Naive B cell (primary cell): ENCODE measurements at regions not wholly inside any gene's neighbourhood (a gene's known extent, or its start where the extent isn't known, plus 50 kb on each side); places are given as distances from the start of the nearest gene placed in this dataset.

ENCODE experiments used
- ATAC-seq, 2 donors: fragments of 150-1000 bp; cut with Tn5 transposase; 2 replicates each; pipeline ENCODE4 v1.10.0; 2021; ENCODE audit warnings: low read depth in 2 of 2, mild to moderate bottlenecking in 2 of 2, moderate library complexity in 2 of 2
- DNase-seq: peaks from one replicate; pipeline ENCODE4 v3.0.0; 2022
- H3K27ac Mint-ChIP-seq, 6 donors: one replicate each; pipeline ENCODE4 v1.8.0; 2020 to 2022; ENCODE audit warnings: mild to moderate bottlenecking in 6 of 6, mixed read lengths in 6 of 6, moderate library complexity in 5 of 6, inconsistent platforms in 2 of 6
- H3K27me3 Mint-ChIP-seq, 3 donors: one replicate each; pipeline ENCODE4 v1.8.0; 2021 to 2022; ENCODE audit warnings: mixed read lengths in 3 of 3, mild to moderate bottlenecking in 1 of 3
- H3K36me3 Mint-ChIP-seq, 2 donors: one replicate each; pipeline ENCODE4 v1.8.0; 2020 to 2022; ENCODE audit warnings: mixed read lengths in 2 of 2, inconsistent platforms in 1 of 2, mild to moderate bottlenecking in 1 of 2
- H3K4me1 Mint-ChIP-seq, 3 donors: one replicate each; pipeline ENCODE4 v1.8.0; 2020 to 2022; ENCODE audit warnings: mixed read lengths in 3 of 3, inconsistent platforms in 1 of 3, mild to moderate bottlenecking in 1 of 3, moderate library complexity in 1 of 3
- H3K4me3 Mint-ChIP-seq, 8 donors: one replicate each; pipeline ENCODE4 v1.8.0; 2020 to 2022; ENCODE audit warnings: mild to moderate bottlenecking in 8 of 8, mixed read lengths in 8 of 8, moderate library complexity in 8 of 8, inconsistent platforms in 2 of 8
- H3K9me3 Mint-ChIP-seq, 7 donors: one replicate each; pipeline ENCODE4 v1.8.0; 2020 to 2022; ENCODE audit warnings: mixed read lengths in 7 of 7, mild to moderate bottlenecking in 5 of 7, inconsistent platforms in 2 of 7, moderate library complexity in 1 of 7

DNA sequence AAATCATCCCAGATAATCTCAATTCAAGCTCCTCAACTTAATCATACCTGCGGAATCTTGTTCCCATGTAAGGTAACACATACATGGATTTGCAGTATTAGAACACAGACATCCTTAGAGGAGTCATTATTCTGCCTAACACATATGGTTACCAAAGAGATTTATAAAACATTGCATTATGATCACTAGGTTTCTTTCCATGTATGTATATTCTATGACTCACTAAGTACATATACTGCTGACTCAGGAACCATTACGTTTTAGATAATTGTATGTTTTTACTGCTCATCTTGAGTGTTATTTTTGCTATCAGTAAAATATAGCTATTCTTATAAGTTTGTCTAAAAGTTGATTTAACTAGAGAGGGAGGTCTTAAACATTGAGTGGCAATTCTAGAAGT is 182.9 kb downstream of the SLITRK6 start:
- ATAC-seq = no peak
- no peak for DNase-seq
- Mint-ChIP-seq H3K27ac (no peak overlapping the region), H3K4me1 (no peaks in the 10 kb centered on the region), H3K27me3 (no peaks in the 10 kb centered on the region), H3K36me3 (no peaks in the 10 kb centered on the region), H3K4me3 (peak overlapping the region in 1 of 8 donors; percentile 22), H3K9me3 (peaks cover 0 to 5% (median 3%) of the 10 kb centered on the region in 7 donors)

DNA sequence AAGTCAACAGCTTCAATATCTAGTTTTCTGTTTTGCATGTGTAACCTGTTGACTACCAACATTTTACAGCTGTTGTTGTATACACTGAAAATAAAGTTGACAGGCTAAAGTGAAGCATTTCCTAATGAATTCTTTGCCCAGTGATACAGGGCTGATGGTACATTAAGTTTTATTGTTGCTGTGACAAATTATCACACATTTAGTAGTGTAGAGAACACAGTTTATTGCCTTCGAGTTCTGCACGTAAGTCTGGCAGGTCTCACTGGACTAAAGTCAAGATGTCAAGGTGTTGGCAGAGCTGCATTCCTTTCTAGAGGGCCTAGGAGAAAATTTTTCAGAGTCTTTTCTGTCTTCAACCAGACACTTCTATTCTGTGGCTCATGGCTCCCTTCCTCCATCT is 184.2 kb downstream of the SLITRK6 start:
- H3K4me1 Mint-ChIP-seq = no peaks in the 10 kb centered on the region
- DNase-seq (no peak), ATAC-seq (no peak)
- H3K36me3 Mint-ChIP-seq = no peaks in the 10 kb centered on the region
- H3K27ac Mint-ChIP-seq = no peak overlapping the region
- H3K9me3 Mint-ChIP-seq = peaks cover 0 to 5% (median 3%) of the 10 kb centered on the region in 7 donors
- H3K27me3 Mint-ChIP-seq = no peaks in the 10 kb centered on the region
- no peak overlapping the region for H3K4me3 Mint-ChIP-seq

DNA sequence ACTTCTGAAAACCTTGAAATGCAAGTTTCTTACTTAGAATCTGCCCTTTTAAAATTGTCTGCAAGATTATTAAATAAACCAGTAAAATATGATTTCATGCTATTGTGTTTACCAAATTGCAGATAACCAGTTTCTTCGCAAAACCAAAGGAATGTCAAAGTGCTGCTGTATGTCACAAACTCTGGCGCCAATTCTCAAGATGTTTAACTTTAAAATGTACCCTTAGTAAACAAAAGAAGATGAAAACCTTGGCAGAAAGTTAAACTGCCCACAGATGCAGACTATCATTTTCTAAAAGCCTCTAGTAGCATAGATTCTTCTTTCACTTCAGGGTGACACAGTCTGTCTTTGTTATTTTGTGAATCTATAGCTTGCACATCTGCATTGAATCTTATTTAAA is 189.2 kb downstream of the SLITRK6 start:
- Mint-ChIP-seq H3K4me3 (no peak overlapping the region), H3K36me3 (no peaks in the 10 kb centered on the region), H3K4me1 (no peaks in the 10 kb centered on the region), H3K9me3 (peaks cover 0 to 17% (median 2%) of the 10 kb centered on the region in 7 donors), H3K27me3 (no peaks in the 10 kb centered on the region), H3K27ac (no peak overlapping the region)
- DNase-seq = no peak
- ATAC-seq = no peak

DNA sequence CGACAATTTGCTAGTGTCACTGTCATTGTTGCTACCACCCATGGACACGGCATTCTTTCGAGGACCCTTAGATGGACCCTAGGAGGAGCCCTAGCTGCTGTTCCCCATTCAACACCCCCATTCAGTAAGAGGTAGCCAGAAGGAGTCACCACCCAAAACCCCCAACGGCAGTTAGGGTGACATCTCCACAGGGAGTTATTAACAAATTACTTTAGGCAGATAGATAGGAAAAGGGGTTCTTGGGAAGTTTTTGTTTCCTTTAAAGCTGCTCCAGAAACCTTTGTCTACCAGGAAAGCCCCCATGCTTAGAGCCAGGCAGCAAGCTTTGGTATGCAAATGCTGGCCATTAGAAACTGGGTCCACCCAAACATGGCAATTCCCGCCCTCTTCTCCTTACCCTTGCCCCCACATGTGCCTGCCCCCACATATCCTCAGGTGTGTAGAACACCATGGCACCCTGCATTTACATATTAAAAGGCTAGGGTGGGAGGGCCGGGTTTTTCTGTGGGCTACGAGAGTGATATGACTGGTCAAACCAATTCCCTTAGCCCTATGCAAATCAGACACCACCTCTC is 190.9 kb downstream of the SLITRK6 start:
- no peak for ATAC-seq
- no peak overlapping the region for H3K27ac Mint-ChIP-seq
- H3K27me3 Mint-ChIP-seq = no peaks in the 10 kb centered on the region
- no peaks in the 10 kb centered on the region for H3K36me3 Mint-ChIP-seq
- no peak for DNase-seq
- H3K4me3 Mint-ChIP-seq = no peak overlapping the region
- H3K4me1 Mint-ChIP-seq = no peaks in the 10 kb centered on the region
- peaks cover 0 to 17% (median 2%) of the 10 kb centered on the region in 7 donors for H3K9me3 Mint-ChIP-seq

DNA sequence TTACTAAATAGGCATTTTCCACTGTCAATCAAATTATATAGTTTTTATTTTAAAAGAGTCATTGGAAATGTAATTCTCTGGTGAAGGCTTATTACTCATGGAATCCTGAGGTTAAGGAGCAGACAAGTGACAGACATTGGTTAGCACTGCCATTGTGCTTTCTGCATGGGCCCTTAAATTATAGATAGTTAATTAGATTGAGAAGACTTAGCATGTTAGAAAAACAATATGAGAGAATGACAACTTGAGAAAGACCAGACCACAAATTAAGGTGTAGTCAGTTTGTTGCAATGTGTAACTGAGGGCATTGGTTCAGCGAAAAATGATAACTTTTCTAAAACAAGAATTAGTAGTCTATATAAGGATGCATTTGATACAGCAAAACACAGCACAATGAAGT is 195.5 kb downstream of the SLITRK6 start:
- Mint-ChIP-seq H3K27ac (no peak overlapping the region), H3K4me3 (no peak overlapping the region), H3K27me3 (no peaks in the 10 kb centered on the region), H3K36me3 (no peaks in the 10 kb centered on the region), H3K4me1 (no peaks in the 10 kb centered on the region), H3K9me3 (peaks cover 0 to 18% (median 2%) of the 10 kb centered on the region in 7 donors)
- no peak for ATAC-seq
- DNase-seq = no peak

- peaks cover 0 to 19% (median 0%) of the 10 kb centered on the region in 7 donors for H3K9me3 Mint-ChIP-seq
- no peaks in the 10 kb centered on the region for H3K27me3 Mint-ChIP-seq
- DNase-seq (no peak), ATAC-seq (no peak)
- H3K4me3 Mint-ChIP-seq = no peak overlapping the region
- no peak overlapping the region for H3K27ac Mint-ChIP-seq
- H3K36me3 Mint-ChIP-seq = no peaks in the 10 kb centered on the region
- H3K4me1 Mint-ChIP-seq = no peaks in the 10 kb centered on the region
These were observed 197.7 kb downstream of the SLITRK6 start for GRCh38 chr13:85601526-85601925.

DNA sequence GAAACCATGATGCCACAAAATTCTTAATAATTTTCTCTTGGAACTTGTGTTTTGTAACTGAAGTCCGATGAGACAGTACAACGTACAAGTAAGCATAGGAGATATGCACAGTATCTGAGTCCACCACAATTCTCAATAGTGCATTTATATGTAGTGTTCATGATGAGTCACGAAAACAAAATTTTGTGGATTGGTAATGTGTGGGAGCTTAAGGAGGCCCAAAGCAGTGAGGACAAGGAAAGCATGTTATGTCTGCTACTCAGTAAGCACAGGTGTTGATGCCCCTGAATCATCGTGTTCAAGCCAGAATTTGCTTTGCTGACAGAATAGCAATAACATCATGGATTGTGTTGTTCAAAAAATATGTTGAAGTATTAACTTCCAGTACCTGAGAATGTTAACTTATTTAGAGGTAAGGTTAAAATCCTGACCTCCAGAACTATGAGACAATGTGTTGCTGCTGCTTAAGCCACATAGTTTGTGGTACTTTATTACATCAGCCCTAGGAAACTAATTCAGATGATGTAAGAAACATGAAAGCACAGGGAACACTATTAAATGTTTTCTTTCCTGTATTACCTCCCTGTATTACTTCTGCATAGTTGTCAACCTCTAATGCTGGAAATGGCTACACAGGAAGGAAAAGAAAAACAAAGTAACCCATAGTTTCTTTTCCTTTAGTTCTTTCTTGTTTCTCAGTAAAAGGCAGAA is 201.3 kb downstream of the SLITRK6 start:
- DNase-seq (no peak), ATAC-seq (no peak)
- H3K27me3 Mint-ChIP-seq = no peaks in the 10 kb centered on the region
- H3K27ac Mint-ChIP-seq = no peak overlapping the region
- peaks cover 0 to 16% (median 3%) of the 10 kb centered on the region in 7 donors for H3K9me3 Mint-ChIP-seq
- H3K4me3 Mint-ChIP-seq = no peak overlapping the region
- no peaks in the 10 kb centered on the region for H3K4me1 Mint-ChIP-seq
- H3K36me3 Mint-ChIP-seq = no peaks in the 10 kb centered on the region

DNA sequence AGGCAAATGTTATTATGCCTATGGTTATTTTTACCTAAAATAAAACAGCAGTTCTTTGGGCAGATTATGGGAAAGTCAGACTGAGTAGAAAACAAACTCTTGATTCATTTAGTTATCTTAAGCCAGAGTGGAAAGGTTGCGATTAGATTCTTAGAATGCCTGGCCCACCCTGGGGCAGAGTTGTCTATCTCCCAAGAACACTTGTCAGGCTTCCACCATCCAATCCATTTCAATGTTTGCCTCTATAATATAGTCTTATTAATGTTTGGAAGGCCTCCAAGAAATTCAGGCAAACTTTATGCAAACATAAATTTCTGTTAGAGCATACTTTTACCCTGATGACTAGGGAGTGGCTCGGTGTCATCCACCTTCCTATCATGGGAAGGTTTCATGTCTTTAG is 207.0 kb downstream of the SLITRK6 start:
- Mint-ChIP-seq H3K4me1 (no peaks in the 10 kb centered on the region), H3K36me3 (no peaks in the 10 kb centered on the region), H3K9me3 (peaks cover 0 to 16% (median 2%) of the 10 kb centered on the region in 7 donors), H3K27me3 (no peaks in the 10 kb centered on the region), H3K4me3 (no peak overlapping the region), H3K27ac (no peak overlapping the region)
- DNase-seq = no peak
- ATAC-seq = no peak

GRCh38 chr13:85590231-85590931 is 208.8 kb downstream of the SLITRK6 start:
- no peaks in the 10 kb centered on the region for H3K36me3 Mint-ChIP-seq
- no peak overlapping the region for H3K27ac Mint-ChIP-seq
- H3K27me3 Mint-ChIP-seq = no peaks in the 10 kb centered on the region
- no peaks in the 10 kb centered on the region for H3K4me1 Mint-ChIP-seq
- no peak overlapping the region for H3K4me3 Mint-ChIP-seq
- DNase-seq = no peak
- ATAC-seq = no peak
- H3K9me3 Mint-ChIP-seq = peaks cover 0 to 13% (median 2%) of the 10 kb centered on the region in 7 donors

- Mint-ChIP-seq H3K27me3 (no peaks in the 10 kb centered on the region), H3K27ac (no peak overlapping the region), H3K4me3 (no peak overlapping the region), H3K36me3 (no peaks in the 10 kb centered on the region), H3K4me1 (no peaks in the 10 kb centered on the region), H3K9me3 (peaks cover 0 to 5% (median 0%) of the 10 kb centered on the region in 7 donors)
- ATAC-seq (no peak), DNase-seq (no peak)
These were observed 210.2 kb downstream of the SLITRK6 start for GRCh38 chr13:85589021-85589420.

DNA sequence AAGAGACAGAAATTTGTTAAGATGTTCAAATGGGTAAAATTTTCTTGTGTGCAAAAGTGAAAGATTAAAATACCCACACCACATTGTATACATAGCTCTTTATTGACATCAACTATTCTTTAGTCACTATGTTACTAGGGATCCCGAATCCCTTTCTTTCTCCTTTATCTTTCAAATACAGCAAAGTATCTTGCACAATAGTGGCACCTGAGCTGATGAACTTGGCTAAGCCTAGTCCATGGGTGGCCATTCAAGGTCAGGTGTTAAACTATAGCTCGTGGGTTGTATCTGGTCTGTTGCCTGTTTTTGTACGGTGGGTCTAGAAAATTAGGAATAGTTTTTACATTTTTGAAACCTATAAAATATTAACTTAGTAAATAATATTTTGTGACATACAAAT is 210.9 kb downstream of the SLITRK6 start:
- no peaks in the 10 kb centered on the region for H3K4me1 Mint-ChIP-seq
- ATAC-seq = no peak

DNA sequence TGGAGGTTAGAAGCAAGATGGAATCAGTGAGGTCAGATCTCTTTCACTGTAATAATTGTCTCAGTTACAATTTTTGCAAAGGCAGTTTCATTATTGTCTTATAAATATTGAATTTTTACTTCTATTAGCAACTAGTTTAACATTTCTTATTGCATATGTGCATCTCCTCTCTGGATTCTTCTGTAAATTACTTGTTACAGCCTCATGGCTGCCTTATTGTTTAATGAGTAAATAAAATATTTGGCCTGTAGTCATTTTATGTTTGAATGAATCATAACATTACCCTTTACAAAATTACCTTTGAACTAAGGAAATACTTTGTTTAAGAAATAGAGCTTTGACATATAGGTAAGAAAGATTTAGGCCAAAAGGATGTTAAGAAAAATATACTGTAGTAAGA is 212.4 kb downstream of the SLITRK6 start:
- peaks cover 0 to 5% (median 0%) of the 10 kb centered on the region in 7 donors for H3K9me3 Mint-ChIP-seq
- no peaks in the 10 kb centered on the region for H3K4me1 Mint-ChIP-seq
- DNase-seq (no peak), ATAC-seq (no peak)
- no peak overlapping the region for H3K27ac Mint-ChIP-seq
- H3K4me3 Mint-ChIP-seq = no peak overlapping the region
- H3K27me3 Mint-ChIP-seq = no peaks in the 10 kb centered on the region
- no peaks in the 10 kb centered on the region for H3K36me3 Mint-ChIP-seq

More for the DNA sequence above, 210.9 kb downstream of the SLITRK6 start:
- Mint-ChIP-seq H3K36me3 (no peaks in the 10 kb centered on the region), H3K27ac (no peak overlapping the region), H3K27me3 (no peaks in the 10 kb centered on the region), H3K4me3 (no peak overlapping the region), H3K9me3 (peaks cover 0 to 5% (median 0%) of the 10 kb centered on the region in 7 donors)
- DNase-seq = no peak

- DNase-seq = no peak
- H3K36me3 Mint-ChIP-seq = no peaks in the 10 kb centered on the region
- H3K27ac Mint-ChIP-seq = no peak overlapping the region
- no peak for ATAC-seq
- H3K4me3 Mint-ChIP-seq = peak overlapping the region in 1 of 8 donors; percentile 59
- H3K9me3 Mint-ChIP-seq = peaks cover 0 to 5% (median 2%) of the 10 kb centered on the region in 7 donors
- no peaks in the 10 kb centered on the region for H3K27me3 Mint-ChIP-seq
- no peaks in the 10 kb centered on the region for H3K4me1 Mint-ChIP-seq
These were observed 212.8 kb downstream of the SLITRK6 start for GRCh38 chr13:85586422-85586831.

DNA sequence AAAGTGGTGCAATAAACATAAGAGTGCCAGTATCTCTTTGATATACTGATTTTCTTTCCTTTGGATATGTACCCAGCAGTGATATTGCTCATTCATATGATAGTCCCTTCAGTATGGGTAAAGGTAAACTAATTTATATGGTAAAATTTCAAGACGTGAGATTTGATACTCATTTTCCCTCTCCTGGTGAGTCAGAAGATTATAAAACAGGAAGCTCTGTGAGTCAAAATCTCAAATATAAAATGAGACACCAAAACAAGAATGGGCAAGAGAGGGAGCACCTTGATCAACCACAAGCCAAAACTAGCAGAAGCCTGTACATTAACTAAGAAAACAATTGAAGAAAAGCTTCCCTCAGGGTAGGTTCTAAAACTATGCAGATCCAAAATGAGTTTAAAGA is 216.3 kb downstream of the SLITRK6 start:
- Mint-ChIP-seq H3K4me3 (no peak overlapping the region), H3K9me3 (peaks cover 0 to 5% (median 2%) of the 10 kb centered on the region in 7 donors), H3K36me3 (no peaks in the 10 kb centered on the region), H3K27me3 (no peaks in the 10 kb centered on the region), H3K4me1 (no peaks in the 10 kb centered on the region), H3K27ac (no peak overlapping the region)
- ATAC-seq = no peak
- no peak for DNase-seq
